ENCODE measurements at regions not wholly inside any gene's neighbourhood (a gene's known extent, or its start where the extent isn't known, plus 50 kb on each side); places are given as distances from the start of the nearest gene placed in this dataset.

DNA sequence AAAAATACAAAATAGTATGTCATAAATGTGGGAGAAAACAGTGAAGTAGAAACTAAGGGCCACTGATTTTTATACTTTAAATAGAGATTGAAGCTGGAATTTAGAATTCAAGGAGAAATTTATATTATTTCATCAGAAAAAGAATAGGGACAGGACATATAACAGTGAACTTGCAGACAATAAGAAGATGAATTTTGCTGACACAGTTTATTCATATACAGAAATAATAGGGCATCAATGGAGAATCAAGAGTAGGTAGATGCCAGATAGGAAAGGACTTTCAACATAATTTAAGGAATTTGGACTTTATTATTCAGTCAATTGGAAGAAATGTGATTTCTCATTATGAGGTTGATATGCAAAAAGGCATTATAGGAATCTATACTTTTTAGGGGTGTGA, 118.9 kb upstream of the HNMT start:
- H3K27me3 ChIP-seq (ENCODE audit: control insufficient read depth, insufficient read depth, low read length), result no peaks in the 10 kb centered on the region
- CTCF ChIA-PET, result no interaction called here
- POLR2A ChIA-PET, result no interaction called here
- H3K4me3 ChIP-seq (ENCODE audit: low read depth, low read length), result no peak overlapping the region
- no peak overlapping the region for H3K27ac ChIP-seq (ENCODE audit: low read depth, low read length)
- no peak for DNase-seq (ENCODE audit: low read depth, low spot score)
- no peaks in the 10 kb centered on the region for H3K9me3 ChIP-seq (ENCODE audit: control insufficient read depth, insufficient read depth, low read length)
- TF ChIP-seq, protein P1, sequence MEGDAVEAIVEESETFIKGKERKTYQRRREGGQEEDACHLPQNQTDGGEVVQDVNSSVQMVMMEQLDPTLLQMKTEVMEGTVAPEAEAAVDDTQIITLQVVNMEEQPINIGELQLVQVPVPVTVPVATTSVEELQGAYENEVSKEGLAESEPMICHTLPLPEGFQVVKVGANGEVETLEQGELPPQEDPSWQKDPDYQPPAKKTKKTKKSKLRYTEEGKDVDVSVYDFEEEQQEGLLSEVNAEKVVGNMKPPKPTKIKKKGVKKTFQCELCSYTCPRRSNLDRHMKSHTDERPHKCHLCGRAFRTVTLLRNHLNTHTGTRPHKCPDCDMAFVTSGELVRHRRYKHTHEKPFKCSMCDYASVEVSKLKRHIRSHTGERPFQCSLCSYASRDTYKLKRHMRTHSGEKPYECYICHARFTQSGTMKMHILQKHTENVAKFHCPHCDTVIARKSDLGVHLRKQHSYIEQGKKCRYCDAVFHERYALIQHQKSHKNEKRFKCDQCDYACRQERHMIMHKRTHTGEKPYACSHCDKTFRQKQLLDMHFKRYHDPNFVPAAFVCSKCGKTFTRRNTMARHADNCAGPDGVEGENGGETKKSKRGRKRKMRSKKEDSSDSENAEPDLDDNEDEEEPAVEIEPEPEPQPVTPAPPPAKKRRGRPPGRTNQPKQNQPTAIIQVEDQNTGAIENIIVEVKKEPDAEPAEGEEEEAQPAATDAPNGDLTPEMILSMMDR (IDR thresholded peaks at IDR 0.05; ENCODE audit: low read depth, low read length), result no peak

DNA sequence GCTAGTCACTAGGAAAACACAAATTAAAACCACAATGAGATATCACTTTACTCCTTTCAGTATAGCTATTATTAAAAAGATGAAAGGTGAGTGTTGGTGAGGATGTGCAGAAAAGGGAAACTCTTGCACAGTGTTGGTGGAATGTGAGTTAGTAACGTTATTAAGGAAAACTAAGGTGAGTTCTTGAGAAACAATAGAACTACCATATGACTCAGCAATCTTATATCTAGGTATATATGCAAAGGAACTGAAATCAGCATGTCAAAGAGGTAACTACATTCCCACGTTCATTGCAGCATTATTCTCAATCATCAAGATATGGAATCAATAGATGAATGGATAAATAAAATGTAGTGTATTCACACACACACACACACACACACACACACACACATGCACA, 117.3 kb upstream of the HNMT start:
- H3K9me3 ChIP-seq (ENCODE audit: control insufficient read depth, insufficient read depth, low read length), result no peaks in the 10 kb centered on the region
- ChIA-PET CTCF (no interaction called here), POLR2A (no interaction called here)
- no peak for DNase-seq (ENCODE audit: low read depth, low spot score)
- no peak overlapping the region for H3K27ac ChIP-seq (ENCODE audit: low read depth, low read length)
- no peak overlapping the region for H3K4me3 ChIP-seq (ENCODE audit: low read depth, low read length)
- H3K27me3 ChIP-seq (ENCODE audit: control insufficient read depth, insufficient read depth, low read length), result no peaks in the 10 kb centered on the region
- TF ChIP-seq, protein P1 (IDR thresholded peaks at IDR 0.05; ENCODE audit: low read depth, low read length), result no peak

DNA sequence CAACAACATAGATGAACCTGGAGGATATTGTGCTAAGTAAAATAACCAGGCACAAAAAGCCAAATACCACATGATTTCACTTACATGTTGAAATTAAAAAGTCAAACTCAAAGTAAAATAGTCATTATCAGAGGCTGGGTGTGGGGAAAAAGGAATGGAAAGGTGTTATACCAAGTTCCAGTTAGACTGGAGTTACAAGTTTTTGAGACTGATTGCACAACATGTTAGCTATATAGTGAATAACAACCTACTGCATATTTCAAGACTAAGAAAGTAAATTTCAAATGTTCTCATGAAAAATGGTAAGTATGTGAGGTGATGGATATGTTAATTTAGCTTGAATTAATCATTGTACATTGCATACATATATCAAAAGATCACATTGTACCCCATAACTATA, 116.8 kb upstream of the HNMT start:
- H3K27me3 ChIP-seq (ENCODE audit: control insufficient read depth, insufficient read depth, low read length), result no peaks in the 10 kb centered on the region
- POLR2A ChIA-PET, result no interaction called here
- no peak for DNase-seq (ENCODE audit: low read depth, low spot score)
- CTCF ChIA-PET, result interaction anchor here (1.4 kb wide), 1 partner anchor 9 kb away, joined by 4 read pairs; no protein-coding TSS in a partner anchor
- H3K27ac ChIP-seq (ENCODE audit: low read depth, low read length), result no peak overlapping the region
- TF ChIP-seq, protein P1 (IDR thresholded peaks at IDR 0.05; ENCODE audit: low read depth, low read length), result no peak
- H3K4me3 ChIP-seq (ENCODE audit: low read depth, low read length), result no peak overlapping the region
- no peaks in the 10 kb centered on the region for H3K9me3 ChIP-seq (ENCODE audit: control insufficient read depth, insufficient read depth, low read length)

DNA sequence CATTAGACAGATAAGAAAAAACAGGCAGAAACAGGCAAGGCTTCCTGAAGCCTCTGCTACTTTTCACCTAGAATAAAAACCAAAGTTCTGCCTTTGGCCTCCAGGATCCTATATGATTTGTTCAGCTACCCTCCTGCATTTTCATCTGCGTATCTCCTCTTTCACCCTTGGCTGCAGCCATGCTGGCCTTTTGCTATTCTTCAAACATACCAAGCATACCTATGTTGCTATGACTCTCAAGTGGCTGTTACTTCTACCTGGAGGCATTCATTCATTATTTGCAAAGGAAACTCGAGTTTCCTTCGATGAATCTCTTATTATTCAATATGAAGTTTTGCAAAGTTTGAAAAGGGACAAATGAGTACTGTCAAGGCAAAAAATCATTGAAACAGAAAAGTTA, 106.4 kb upstream of the HNMT start:
- no peak overlapping the region for H3K4me3 ChIP-seq (ENCODE audit: low read depth, low read length)
- H3K27ac ChIP-seq (ENCODE audit: low read depth, low read length), result no peak overlapping the region
- no peaks in the 10 kb centered on the region for H3K9me3 ChIP-seq (ENCODE audit: control insufficient read depth, insufficient read depth, low read length)
- ChIA-PET POLR2A (no interaction called here), CTCF (no interaction called here)
- TF ChIP-seq, protein P1 (IDR thresholded peaks at IDR 0.05; ENCODE audit: low read depth, low read length), result no peak
- no peaks in the 10 kb centered on the region for H3K27me3 ChIP-seq (ENCODE audit: control insufficient read depth, insufficient read depth, low read length)
- DNase-seq (ENCODE audit: low read depth, low spot score), result no peak

DNA sequence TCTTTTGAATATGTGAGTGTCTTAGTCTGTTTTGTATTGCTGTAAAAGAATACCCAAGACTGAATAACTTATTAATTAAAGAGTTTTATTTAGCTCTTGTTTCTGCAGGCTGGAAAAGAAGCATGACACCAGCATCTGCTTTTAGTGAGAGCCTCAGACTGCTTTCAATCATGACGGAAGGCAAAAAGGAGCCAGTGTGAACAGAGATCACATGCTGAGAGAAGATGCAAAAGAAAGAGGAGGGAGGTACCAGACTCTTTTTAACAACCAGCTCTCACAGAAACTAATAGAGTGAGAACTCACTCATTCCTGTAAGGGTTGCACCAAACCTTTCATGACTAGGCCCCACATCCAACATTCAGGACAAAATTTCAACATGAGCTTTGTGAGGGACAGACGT, 101.6 kb upstream of the HNMT start:
- DNase-seq (ENCODE audit: low read depth, low spot score), result no peak
- Histone ChIP-seq H3K9me3 (ENCODE audit: control insufficient read depth, insufficient read depth, low read length) (no peaks in the 10 kb centered on the region), H3K4me3 (ENCODE audit: low read depth, low read length) (no peak overlapping the region), H3K27me3 (ENCODE audit: control insufficient read depth, insufficient read depth, low read length) (no peaks in the 10 kb centered on the region), H3K27ac (ENCODE audit: low read depth, low read length) (no peak overlapping the region)
- ChIA-PET POLR2A (no interaction called here), CTCF (interaction anchor here (1.9 kb wide), 1 partner anchor 965 kb away, joined by 5 read pairs; no protein-coding TSS in a partner anchor)
- TF ChIP-seq, protein P1 (IDR thresholded peaks at IDR 0.05; ENCODE audit: low read depth, low read length), result no peak

All from AG04450 (cell line).